ENCODE measurements at regions not wholly inside any gene's neighbourhood (a gene's known extent, or its start where the extent isn't known, plus 50 kb on each side); places are given as distances from the start of the nearest gene placed in this dataset.

DNA sequence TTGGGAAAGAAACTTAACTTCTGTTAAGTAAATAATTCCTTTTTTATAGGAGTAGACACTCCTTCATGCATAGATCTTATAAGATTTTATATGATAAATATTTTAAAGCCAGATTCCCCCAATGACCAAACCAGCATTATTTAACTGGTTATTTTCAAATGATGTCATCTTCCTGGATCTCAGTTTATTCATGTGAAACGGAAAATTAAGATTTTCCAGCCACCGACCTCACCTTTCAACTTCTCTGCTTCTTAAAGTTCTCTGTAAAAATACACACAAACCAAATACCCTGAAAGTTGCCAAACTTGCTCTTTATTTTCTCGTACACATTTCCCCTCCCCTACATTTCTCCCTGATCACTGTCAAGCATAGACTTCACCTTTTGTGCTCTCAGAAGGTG, 364.2 kb downstream of the GALC start:
- ChIA-PET CTCF (no interaction called here), POLR2A (no interaction called here), SMC1A (ENCODE audit: uncharacterized antibody, unreplicated experiment) (no interaction called here), RAD21 (ENCODE audit: unreplicated experiment) (interaction anchor here (0.6 kb wide), 1 partner anchor 310 kb away, joined by 3 read pairs; no protein-coding TSS in a partner anchor)
- no peak for TF ChIP-seq ZZZ3 (IDR thresholded peaks at IDR 0.05; ENCODE audit: control insufficient read depth, insufficient read length, low read depth)
- TF ChIP-seq HDAC2 (IDR thresholded peaks at IDR 0.05) = no peak
- no peak for TF ChIP-seq ESRRA (IDR thresholded peaks at IDR 0.05; ENCODE audit: low read length)
- TF ChIP-seq TCF3 (IDR thresholded peaks at IDR 0.05; ENCODE audit: borderline replicate concordance, insufficient read depth, low read depth, low read length) = no peak
- TF ChIP-seq GATAD2B (conservative IDR thresholded peaks at IDR 0.05; ENCODE audit: low read depth) = no peak
- TF ChIP-seq RCOR1 (conservative IDR thresholded peaks at IDR 0.05; ENCODE audit: low read depth, low read length) = no peak
- TF ChIP-seq CREB1 (IDR thresholded peaks at IDR 0.05; ENCODE audit: low read depth) = no peak
- TF ChIP-seq, protein P1, sequence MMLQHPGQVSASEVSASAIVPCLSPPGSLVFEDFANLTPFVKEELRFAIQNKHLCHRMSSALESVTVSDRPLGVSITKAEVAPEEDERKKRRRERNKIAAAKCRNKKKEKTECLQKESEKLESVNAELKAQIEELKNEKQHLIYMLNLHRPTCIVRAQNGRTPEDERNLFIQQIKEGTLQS (IDR thresholded peaks at IDR 0.05; ENCODE audit: borderline replicate concordance, extremely low read depth, low read depth, low read length) = no peak
- no peak for TF ChIP-seq YY1 (IDR thresholded peaks at IDR 0.05; ENCODE audit: low read depth, low read length)
- TF ChIP-seq YBX1 (IDR thresholded peaks at IDR 0.05) = no peak
- TF ChIP-seq CHD1 (IDR thresholded peaks at IDR 0.05; ENCODE audit: low read depth, low read length) = no peak
- no peak for TF ChIP-seq KLF5 (IDR thresholded peaks at IDR 0.05; ENCODE audit: partially characterized antibody)
- TF ChIP-seq NFXL1 (IDR thresholded peaks at IDR 0.05; ENCODE audit: borderline replicate concordance) = no peak
- TF ChIP-seq BHLHE40 (IDR thresholded peaks at IDR 0.05; ENCODE audit: borderline replicate concordance in 1 of 2, low read depth in 2 of 2, low read length in 1 of 2) = no peak
- no peak for TF ChIP-seq ETV6 (conservative IDR thresholded peaks at IDR 0.05 in 1 of 2, IDR thresholded peaks at IDR 0.05 in 1 of 2; ENCODE audit: borderline replicate concordance in 1 of 2, low read depth in 1 of 2)
- TF ChIP-seq SMAD5 (IDR thresholded peaks at IDR 0.05; ENCODE audit: low read depth) = no peak
- no peak for TF ChIP-seq JUNB (IDR thresholded peaks at IDR 0.05)
- intact Hi-C loops (cut with micrococcal nuclease; ENCODE audit: unreplicated experiment) = no loop called here
- no TSS peak for BruUV-seq (replicated peaks)
- in situ Hi-C loops (cut with MboI) = no loop called here
- Histone ChIP-seq H3K27me3 (replicated peaks in 1 of 2; ENCODE audit: control insufficient read depth in 2 of 2, insufficient read depth in 2 of 2, low read length in 1 of 2) (no peaks in the 10 kb centered on the region), H3K4me3 (no peak overlapping the region), H3K4me1 (ENCODE audit: control insufficient read depth, insufficient read depth, low read length) (no peaks in the 10 kb centered on the region), H4K20me1 (ENCODE audit: control insufficient read depth, insufficient read depth) (no peaks in the 10 kb centered on the region), H3K27ac (ENCODE audit: control insufficient read depth, insufficient read depth) (no peak overlapping the region), H3K9me3 (replicated peaks; ENCODE audit: control insufficient read depth, insufficient read depth, low read length) (no peaks in the 10 kb centered on the region), H3K9ac (ENCODE audit: control insufficient read depth, insufficient read depth, low read length) (no peak overlapping the region), H3K79me2 (ENCODE audit: control insufficient read depth, insufficient read depth, low read length) (no peaks in the 10 kb centered on the region), H3K4me2 (ENCODE audit: control insufficient read depth, insufficient read depth) (no peak overlapping the region), H3K36me3 (ENCODE audit: control insufficient read depth in 2 of 2, insufficient read depth in 2 of 2, low read length in 1 of 2) (no peaks in the 10 kb centered on the region), H2AFZ (ENCODE audit: control insufficient read depth, low read depth, low read length) (no peak overlapping the region)
- no peak for FAIRE-seq
- WGBS (ENCODE audit: insufficient coverage, insufficient replicate concordance, low lambda C conversion rate, missing lambda C conversion rate) = 5% methylated on average over 3 of the region's 3 CpGs
- no peak for DNase-seq (ENCODE audit: low read depth, low spot score)
- no peak for ATAC-seq
